Stomach (tissue), 4 donors: ENCODE measurements at regions not wholly inside any gene's neighbourhood (a gene's known extent, or its start where the extent isn't known, plus 50 kb on each side); places are given as distances from the start of the nearest gene placed in this dataset.

Experiments used
- CTCF ChIP-seq, 7 experiments: fragments of 450-650 bp in 4 of 7; fragments of 200-600 bp in 3 of 7; sonication (generic) in 3 of 7; IDR thresholded peaks; one replicate each; pipeline ENCODE4 v1.5.1; 2016 to 2019; ENCODE audit warnings: antibody characterized with exemption in 7 of 7, control low read depth in 2 of 7, mild to moderate bottlenecking in 1 of 7
- POLR2A ChIP-seq, 4 donors: fragments of 450-650 bp; IDR thresholded peaks; one replicate each; pipeline ENCODE4 v1.6.1; 2016; ENCODE audit warnings: antibody characterized with exemption in 4 of 4, control low read depth in 2 of 4, mild to moderate bottlenecking in 1 of 4, moderate library complexity in 1 of 4
- POLR2AphosphoS5 ChIP-seq, 3 donors: sonication (generic); formaldehyde crosslinking; IDR thresholded peaks; one replicate each; pipeline ENCODE4 v1.6.1; 2016; ENCODE audit warnings: antibody characterized with exemption in 3 of 3

DNA sequence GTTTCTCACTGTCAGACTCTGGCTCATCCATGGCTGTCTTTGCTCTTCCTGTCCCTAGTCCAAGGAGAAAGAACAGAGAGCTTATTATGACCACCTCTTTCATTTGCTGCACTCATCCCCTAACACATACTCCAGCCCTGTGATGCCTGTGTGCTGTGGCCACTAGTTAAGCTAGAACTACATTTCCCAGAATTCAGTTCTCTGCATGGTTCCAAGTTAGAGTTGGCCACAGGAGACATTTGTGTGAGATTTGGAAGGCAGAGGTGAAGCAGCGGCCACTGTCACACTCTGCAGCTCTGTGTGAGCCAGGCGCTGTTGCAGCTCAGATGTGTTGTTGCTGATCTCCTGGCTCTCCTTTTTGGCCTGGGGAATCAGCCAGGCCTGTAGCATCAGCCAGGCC, 188.2 kb upstream of the ATP6AP2 start:
- TF ChIP-seq POLR2AphosphoS5 (IDR thresholded peaks at IDR 0.05) (no peak), POLR2A (IDR thresholded peaks at IDR 0.05) (no peak), CTCF (IDR thresholded peaks at IDR 0.05) (no peak)
